ENCODE measurements at regions not wholly inside any gene's neighbourhood (a gene's known extent, or its start where the extent isn't known, plus 50 kb on each side); places are given as distances from the start of the nearest gene placed in this dataset.

GRCh38 chr4:96895826-96896225 is 1055.9 kb downstream of the PDHA2 start:
- TF ChIP-seq CTCF (IDR thresholded peaks at IDR 0.05) (no peak), POLR2A (IDR thresholded peaks at IDR 0.05) (no peak)

All from transverse colon (tissue), 3 donors.